IMR-90 (cell line): ENCODE measurements at regions not wholly inside any gene's neighbourhood (a gene's known extent, or its start where the extent isn't known, plus 50 kb on each side); places are given as distances from the start of the nearest gene placed in this dataset.
"Not testable (repeated sequence)": the region's sequence is repeated elsewhere in the genome, so short reads cannot be mapped to it uniquely, and the experiment has no call there.

Experiments used
- ATAC-seq: fragments of 200-7000 bp; cut with Tn5 transposase; 2 replicates; pipeline ENCODE4 v1.9.1; 2020; ENCODE audit warnings: low read depth, mild to moderate bottlenecking, moderate library complexity
- BruUV-seq: library from RNA; stranded (reverse); fragments of 400-500 nt; replicated peaks from 2 replicates; lab custom pipeline; 2021; lab: Mats Ljungman, UMichigan
- CTCF ChIA-PET: fragments of 300-600 bp; formaldehyde crosslinking; extraction: SDS; loops from one replicate; lab custom pipeline; 2021; ENCODE audit warnings: antibody characterized with exemption; lab: Yijun Ruan, JAX
- POLR2A ChIA-PET: fragments of 300-600 bp; sonication (Branson Sonifier 250); formaldehyde crosslinking; loops from one replicate; lab custom pipeline; 2022; ENCODE audit warnings: antibody characterized with exemption; ENCODE audit not compliant: unreplicated experiment; lab: Charles Lee
- DNase-seq: peaks from one replicate; pipeline ENCODE4 v3.0.0; 2013
- H2AFZ ChIP-seq: replicated peaks from 2 replicates; pipeline ENCODE3; 2013; ENCODE audit warnings: low read length, mild to moderate bottlenecking; ENCODE audit not compliant: poor library complexity
- H2AK5ac ChIP-seq: 2 replicates; pipeline ENCODE4 v1.6.1; 2013; ENCODE audit warnings: low read depth, low read length, inconsistent platforms
- H2AK9ac ChIP-seq: replicated peaks from 2 replicates; pipeline ENCODE3; 2013; ENCODE audit warnings: mild to moderate bottlenecking, low read depth, low read length, moderate library complexity; ENCODE audit not compliant: poor library complexity
- H2BK120ac ChIP-seq: 2 replicates; pipeline ENCODE4 v1.6.1; 2013; ENCODE audit warnings: low read depth, low read length, inconsistent platforms
- H2BK15ac ChIP-seq: 3 replicates; pipeline ENCODE4 v1.6.1; 2013; ENCODE audit warnings: low read depth, low read length, inconsistent platforms
- H2BK20ac ChIP-seq: 2 replicates; pipeline ENCODE4 v1.6.1; 2013; ENCODE audit warnings: low read depth, mild to moderate bottlenecking, inconsistent platforms, low read length, moderate library complexity
- H2BK5ac ChIP-seq: 2 replicates; pipeline ENCODE4 v1.6.1; 2013; ENCODE audit warnings: mild to moderate bottlenecking, low read depth, low read length, inconsistent platforms; ENCODE audit not compliant: poor library complexity, severe bottlenecking
- H3K14ac ChIP-seq: replicated peaks from 2 replicates; pipeline ENCODE4 v1.6.1; 2013; ENCODE audit warnings: low read depth, low read length, inconsistent platforms
- H3K18ac ChIP-seq: 2 replicates; pipeline ENCODE4 v1.6.1; 2013; ENCODE audit warnings: low read depth, low read length, control low read depth
- H3K23ac ChIP-seq: 2 replicates; pipeline ENCODE4 v1.6.1; 2013; ENCODE audit warnings: low read depth, low read length, inconsistent platforms
- H3K27ac ChIP-seq: 2 replicates; pipeline ENCODE4 v1.5.1; 2013; ENCODE audit warnings: mild to moderate bottlenecking, control low read depth, low read length; ENCODE audit not compliant: insufficient read depth
- H3K27me3 ChIP-seq: 2 replicates; pipeline ENCODE4 v1.6.1; 2013; ENCODE audit warnings: low read length; ENCODE audit not compliant: control insufficient read depth, insufficient read depth
- H3K36me3 ChIP-seq: 2 replicates; pipeline ENCODE4 v1.6.1; 2013; ENCODE audit warnings: low read length, mixed read lengths; ENCODE audit not compliant: control insufficient read depth, insufficient read depth
- H3K4ac ChIP-seq: 2 replicates; pipeline ENCODE4 v1.6.1; 2013; ENCODE audit warnings: low read depth, low read length, inconsistent platforms
- H3K4me1 ChIP-seq: 2 replicates; pipeline ENCODE4 v1.6.1; 2013; ENCODE audit warnings: low read length, mixed read lengths; ENCODE audit not compliant: control insufficient read depth, insufficient read depth
- H3K4me2 ChIP-seq: 2 replicates; pipeline ENCODE4 v1.6.1; 2013; ENCODE audit warnings: low read depth, mild to moderate bottlenecking, control low read depth, low read length, moderate library complexity
- H3K4me3 ChIP-seq: 2 replicates; pipeline ENCODE4 v1.5.1; 2013; ENCODE audit warnings: low read depth, mild to moderate bottlenecking, control low read depth, low read length, moderate library complexity; ENCODE audit not compliant: insufficient read depth
- H3K56ac ChIP-seq: 2 replicates; pipeline ENCODE4 v1.6.1; 2013; ENCODE audit warnings: low read length, inconsistent platforms; ENCODE audit not compliant: insufficient read depth; ENCODE audit errors: extremely low read depth
- H3K79me1 ChIP-seq, 2 experiments: 2 replicates each; pipeline ENCODE4 v1.6.1; 2013; ENCODE audit warnings: low read length in 2 of 2, inconsistent platforms in 1 of 2, low read depth in 1 of 2
- H3K9ac ChIP-seq: 2 replicates; pipeline ENCODE4 v1.6.1; 2013; ENCODE audit warnings: low read depth, low read length, control low read depth
- H3K9me1 ChIP-seq: 2 replicates; pipeline ENCODE4 v1.6.1; 2013; ENCODE audit warnings: low read length, inconsistent platforms; ENCODE audit not compliant: insufficient read depth
- H3K9me3 ChIP-seq: 2 replicates; pipeline ENCODE4 v1.6.1; 2013; ENCODE audit warnings: low read length; ENCODE audit not compliant: control insufficient read depth, insufficient read depth
- H4K20me1 ChIP-seq: 2 replicates; pipeline ENCODE4 v1.6.1; 2013; ENCODE audit warnings: low read length, inconsistent platforms; ENCODE audit not compliant: insufficient read depth
- H4K5ac ChIP-seq: 2 replicates; pipeline ENCODE4 v1.6.1; 2013; ENCODE audit warnings: mild to moderate bottlenecking, low read depth, low read length, control low read depth
- H4K8ac ChIP-seq, 2 experiments: 2 replicates each; pipeline ENCODE4 v1.6.1; 2013; ENCODE audit warnings: low read depth in 2 of 2, low read length in 2 of 2, control low read depth in 1 of 2, inconsistent platforms in 1 of 2
- H4K91ac ChIP-seq: 2 replicates; pipeline ENCODE4 v1.6.1; 2013; ENCODE audit warnings: low read depth, low read length, inconsistent platforms; ENCODE audit not compliant: insufficient read depth
- WGBS, 2 experiments: methylation state at CpG; one replicate each; pipeline versions ENCODE4 v1.1.5 to v1.1.7; 2013; ENCODE audit warnings: missing lambda C conversion rate in 2 of 2; ENCODE audit not compliant: insufficient read length in 1 of 2; ENCODE audit errors: extremely low coverage in 2 of 2; 5-methylcytosine and 5-hydroxymethylcytosine counted together
- dilution Hi-C: fragments of 300-500 bp; cut with HindIII; formaldehyde crosslinking; loops from one replicate; pipeline ENCODE4 v1.14.3; 2018; ENCODE audit warnings: low sequenced_read_pairs; ENCODE audit not compliant: unreplicated experiment
- in situ Hi-C: fragments of 300-500 bp; cut with MboI; formaldehyde crosslinking; loops from 3 replicates; pipeline ENCODE4 v1.14.3; 2019; ENCODE audit warnings: low sequenced_read_pairs, inconsistent platforms, mixed read lengths
- intact Hi-C: fragments of 100-400 bp; cut with micrococcal nuclease; formaldehyde crosslinking; loops from 2 replicates; pipeline ENCODE4 v1.10.0; 2022

GRCh38 chr10:65111059-65111458, 1589.9 kb downstream of the REEP3 start:
- in situ Hi-C loops, H3K9me3 ChIP-seq, H4K8ac ChIP-seq, H3K36me3 ChIP-seq, H2BK15ac ChIP-seq, H3K27ac ChIP-seq, POLR2A ChIA-PET, H3K79me1 ChIP-seq, H4K20me1 ChIP-seq, H2AK9ac ChIP-seq, H2AFZ ChIP-seq, DNase-seq, H4K91ac ChIP-seq, CTCF ChIA-PET, H3K23ac ChIP-seq, H3K56ac ChIP-seq, BruUV-seq, H3K9me1 ChIP-seq, intact Hi-C loops, H3K9ac ChIP-seq, H2BK5ac ChIP-seq, ATAC-seq, H2BK120ac ChIP-seq, H3K4me3 ChIP-seq, dilution Hi-C loops, H3K4me2 ChIP-seq, H3K27me3 ChIP-seq, H3K14ac ChIP-seq, H3K4me1 ChIP-seq, H3K4ac ChIP-seq, H2BK20ac ChIP-seq, H3K18ac ChIP-seq, H4K5ac ChIP-seq, H2AK5ac ChIP-seq: not testable (repeated sequence)
- no CpG with 5 or more reads among the region's 6 CpGs for WGBS, 2 experiments
